ENCODE measurements at regions not wholly inside any gene's neighbourhood (a gene's known extent, or its start where the extent isn't known, plus 50 kb on each side); places are given as distances from the start of the nearest gene placed in this dataset.
"Not testable (repeated sequence)": the region's sequence is repeated elsewhere in the genome, so short reads cannot be mapped to it uniquely, and the experiment has no call there.

- DNase-seq: no peak
Observed at GRCh38 chr7:1344981-1345701, 112.5 kb downstream of the UNCX start.

GRCh38 chr7:1345796-1346755, 113.2 kb downstream of the MICALL2 start:
- DNase-seq: no peak

GRCh38 chr7:1346851-1347250, 112.4 kb downstream of the MICALL2 start:
- DNase-seq: no peak

GRCh38 chr7:1348096-1348822, 111.0 kb downstream of the MICALL2 start:
- DNase-seq: no peak

- no peak for DNase-seq
Observed at GRCh38 chr7:1348823-1349335, 110.4 kb downstream of the MICALL2 start.

- DNase-seq: no peak
Observed at GRCh38 chr7:1349351-1349761, 109.9 kb downstream of the MICALL2 start.

GRCh38 chr7:1351881-1352625, 107.2 kb downstream of the MICALL2 start:
- DNase-seq: no peak

- no peak for DNase-seq
Observed at GRCh38 chr7:1352656-1353271, 106.5 kb downstream of the MICALL2 start.

GRCh38 chr7:1354661-1355567, 104.4 kb downstream of the MICALL2 start:
- DNase-seq: no peak

- no peak for DNase-seq
Observed at GRCh38 chr7:1355568-1356340, 103.5 kb downstream of the MICALL2 start.

GRCh38 chr7:1356853-1357252, 102.4 kb downstream of the MICALL2 start:
- DNase-seq: not testable (repeated sequence)

GRCh38 chr7:1357260-1357600, 102.0 kb downstream of the MICALL2 start:
- DNase-seq: not testable (repeated sequence)

- peak in 1 of 2 donors; percentile 7 for DNase-seq
Observed at GRCh38 chr7:1357601-1358271, 101.5 kb downstream of the MICALL2 start.

- DNase-seq: no peak
Observed at GRCh38 chr7:1358376-1359050, 100.8 kb downstream of the MICALL2 start.

GRCh38 chr7:1359051-1359400, 100.2 kb downstream of the MICALL2 start:
- no peak for DNase-seq

- DNase-seq: no peak
Observed at GRCh38 chr7:1359681-1360485, 99.4 kb downstream of the MICALL2 start.

GRCh38 chr7:1360521-1360971, 98.7 kb downstream of the MICALL2 start:
- DNase-seq: no peak

Measured in stimulated activated CD4-positive, alpha-beta T cell treated with anti-CD3 and anti-CD28 coated beads, Interleukin-2, amount 100 ng/mL, for 24 hours (primary cell).